Keratinocyte (primary cell): ENCODE measurements at regions not wholly inside any gene's neighbourhood (a gene's known extent, or its start where the extent isn't known, plus 50 kb on each side); places are given as distances from the start of the nearest gene placed in this dataset.

ENCODE experiments used
- DNase-seq: peaks from one replicate; pipeline ENCODE4 v3.0.0-alpha.2; 2011; ENCODE audit warnings: low read depth, missing footprints, low spot score
- FAIRE-seq: peaks from 2 replicates; lab custom pipeline; 2011; peaks lifted over from hg19 to GRCh38; lab: Jason Lieb, UNC
- H2AFZ ChIP-seq: 2 replicates; pipeline ENCODE4 v1.6.0; 2012; ENCODE audit warnings: low read length, control low read depth, inconsistent platforms; ENCODE audit not compliant: control insufficient read depth
- H3K27ac ChIP-seq: 2 replicates; pipeline ENCODE4 v1.5.1; 2011; ENCODE audit warnings: low read length; ENCODE audit not compliant: control insufficient read depth, insufficient read depth
- H3K27me3 ChIP-seq: 3 replicates; pipeline ENCODE4 v1.6.0; 2011; ENCODE audit warnings: low read length; ENCODE audit not compliant: control insufficient read depth, insufficient read depth; ENCODE audit errors: extremely low read depth
- H3K36me3 ChIP-seq, 2 experiments: 2 replicates in 1 of 2; 3 replicates in 1 of 2; pipeline ENCODE4 v1.5.1; 2011; ENCODE audit warnings: low read length in 2 of 2, mild to moderate bottlenecking in 1 of 2; ENCODE audit not compliant: control insufficient read depth in 2 of 2, insufficient read depth in 2 of 2; ENCODE audit errors: extremely low read depth in 1 of 2
- H3K4me1 ChIP-seq: 3 replicates; pipeline ENCODE4 v1.5.1; 2011; ENCODE audit warnings: low read length; ENCODE audit not compliant: control insufficient read depth, insufficient read depth; ENCODE audit errors: extremely low read depth
- H3K4me2 ChIP-seq: 3 replicates; pipeline ENCODE4 v1.6.0; 2011; ENCODE audit warnings: low read depth, low read length; ENCODE audit not compliant: control insufficient read depth, insufficient read depth; ENCODE audit errors: extremely low read depth
- H3K4me3 ChIP-seq, 3 experiments: fragments of 200-600 bp in 1 of 3; sonication (generic) in 1 of 3; 2 replicates in 2 of 3; 3 replicates in 1 of 3; pipeline ENCODE4 v1.5.1; 2011 to 2016; ENCODE audit warnings: low read length in 3 of 3, mild to moderate bottlenecking in 3 of 3, control low read depth in 2 of 3, inconsistent platforms in 1 of 3, low read depth in 1 of 3, mixed read lengths in 1 of 3, mixed run types in 1 of 3, moderate library complexity in 1 of 3; ENCODE audit not compliant: control insufficient read depth in 2 of 3, insufficient read depth in 2 of 3; ENCODE audit errors: extremely low read depth in 1 of 3
- H3K79me2 ChIP-seq: 2 replicates; pipeline ENCODE4 v1.6.0; 2012; ENCODE audit warnings: low read length; ENCODE audit not compliant: control insufficient read depth, insufficient read depth
- H3K9ac ChIP-seq: 3 replicates; pipeline ENCODE4 v1.6.0; 2011; ENCODE audit warnings: low read length; ENCODE audit not compliant: control insufficient read depth, insufficient read depth; ENCODE audit errors: extremely low read depth
- H3K9me1 ChIP-seq: 3 replicates; pipeline ENCODE4 v1.6.0; 2011; ENCODE audit warnings: low read length; ENCODE audit not compliant: control insufficient read depth, insufficient read depth; ENCODE audit errors: extremely low read depth
- H3K9me3 ChIP-seq: 2 replicates; pipeline ENCODE4 v1.5.1; 2012; ENCODE audit warnings: low read depth, low read length; ENCODE audit not compliant: control insufficient read depth
- H4K20me1 ChIP-seq: 3 replicates; pipeline ENCODE4 v1.6.0; 2011; ENCODE audit warnings: low read length; ENCODE audit not compliant: control insufficient read depth, insufficient read depth; ENCODE audit errors: extremely low read depth
- CTCF ChIP-seq, 3 experiments: IDR thresholded peaks in 1 of 3; conservative IDR thresholded peaks in 1 of 3; optimal IDR thresholded peaks in 1 of 3; 2 replicates in 2 of 3; 3 replicates in 1 of 3; pipeline versions ENCODE3 to v1.5.1; 2011; ENCODE audit warnings: low read length in 3 of 3, mild to moderate bottlenecking in 3 of 3, moderate library complexity in 2 of 3, control low read depth in 1 of 3, inconsistent platforms in 1 of 3; ENCODE audit not compliant: insufficient read depth in 2 of 3; ENCODE audit errors: extremely low read depth in 1 of 3
- EZH2 ChIP-seq: IDR thresholded peaks from one replicate; pipeline ENCODE4 v1.6.1; 2012; ENCODE audit warnings: inconsistent platforms, mild to moderate bottlenecking, low read length, moderate library complexity
- dilution Hi-C: fragments of 300-500 bp; cut with MboI; formaldehyde crosslinking; loops from one replicate; pipeline ENCODE4 v1.7.0; 2020; ENCODE audit warnings: low sequenced_read_pairs; ENCODE audit not compliant: extremely low pct_ligation_motif_present

- H3K4me3 ChIP-seq = no peak overlapping the region
- no peaks in the 10 kb centered on the region for H3K36me3 ChIP-seq
- no peaks in the 10 kb centered on the region for H4K20me1 ChIP-seq
- H3K4me1 ChIP-seq = no peaks in the 10 kb centered on the region
- no peaks in the 10 kb centered on the region for H3K27me3 ChIP-seq
- H3K27ac ChIP-seq = no peak overlapping the region
- dilution Hi-C loops = no loop called here
- H3K9me1 ChIP-seq = no peaks in the 10 kb centered on the region
- no peak overlapping the region for H2AFZ ChIP-seq
- H3K4me2 ChIP-seq = no peak overlapping the region
- TF ChIP-seq EZH2 (no peak), CTCF (optimal IDR thresholded peaks at IDR 0.05 in 1 of 3, IDR thresholded peaks at IDR 0.05 in 1 of 3, conservative IDR thresholded peaks at IDR 0.05 in 1 of 3; ENCODE audit: extremely low read depth in 1 of 3, insufficient read depth in 2 of 3, low read length in 3 of 3) (no peak)
- H3K9ac ChIP-seq = no peak overlapping the region
- no peaks in the 10 kb centered on the region for H3K79me2 ChIP-seq
- H3K9me3 ChIP-seq = no peaks in the 10 kb centered on the region
- FAIRE-seq (no peak), DNase-seq (no peak)
These were observed 75.5 kb downstream of the MYCN start for GRCh38 chr2:16015903-16016265.

GRCh38 chr2:16015210-16015902, 75.0 kb downstream of the MYCN start:
- H3K4me3 ChIP-seq = no peak overlapping the region
- no peaks in the 10 kb centered on the region for H3K79me2 ChIP-seq
- H3K9me3 ChIP-seq = no peaks in the 10 kb centered on the region
- FAIRE-seq = no peak
- no peak overlapping the region for H3K27ac ChIP-seq
- no peaks in the 10 kb centered on the region for H3K36me3 ChIP-seq
- no peak for DNase-seq
- no peaks in the 10 kb centered on the region for H3K9me1 ChIP-seq
- H3K27me3 ChIP-seq = no peaks in the 10 kb centered on the region
- H3K9ac ChIP-seq = no peak overlapping the region
- TF ChIP-seq EZH2 = no peak
- TF ChIP-seq CTCF (optimal IDR thresholded peaks at IDR 0.05 in 1 of 3, IDR thresholded peaks at IDR 0.05 in 1 of 3, conservative IDR thresholded peaks at IDR 0.05 in 1 of 3; ENCODE audit: extremely low read depth in 1 of 3, insufficient read depth in 2 of 3, low read length in 3 of 3) = no peak
- H3K4me2 ChIP-seq = no peak overlapping the region
- H3K4me1 ChIP-seq = no peaks in the 10 kb centered on the region
- H2AFZ ChIP-seq = no peak overlapping the region
- H4K20me1 ChIP-seq = no peaks in the 10 kb centered on the region
- dilution Hi-C loops = no loop called here
